GM12864 (cell line): ENCODE measurements at regions not wholly inside any gene's neighbourhood (a gene's known extent, or its start where the extent isn't known, plus 50 kb on each side); places are given as distances from the start of the nearest gene placed in this dataset.

Experiments
- DNase-seq: peaks from one replicate; pipeline ENCODE4 v3.0.0-alpha.2; 2011; ENCODE audit warnings: low read depth
- H3K4me3 ChIP-seq: 2 replicates; pipeline ENCODE4 v1.5.1; 2011; ENCODE audit warnings: mild to moderate bottlenecking, low read depth, low read length, control low read depth
- CTCF ChIP-seq: IDR thresholded peaks from 2 replicates; pipeline ENCODE4 v1.5.1; 2011; ENCODE audit warnings: low read depth, mild to moderate bottlenecking, moderate library complexity, low read length, control low read depth, inconsistent platforms; ENCODE audit errors: missing control alignments

DNA sequence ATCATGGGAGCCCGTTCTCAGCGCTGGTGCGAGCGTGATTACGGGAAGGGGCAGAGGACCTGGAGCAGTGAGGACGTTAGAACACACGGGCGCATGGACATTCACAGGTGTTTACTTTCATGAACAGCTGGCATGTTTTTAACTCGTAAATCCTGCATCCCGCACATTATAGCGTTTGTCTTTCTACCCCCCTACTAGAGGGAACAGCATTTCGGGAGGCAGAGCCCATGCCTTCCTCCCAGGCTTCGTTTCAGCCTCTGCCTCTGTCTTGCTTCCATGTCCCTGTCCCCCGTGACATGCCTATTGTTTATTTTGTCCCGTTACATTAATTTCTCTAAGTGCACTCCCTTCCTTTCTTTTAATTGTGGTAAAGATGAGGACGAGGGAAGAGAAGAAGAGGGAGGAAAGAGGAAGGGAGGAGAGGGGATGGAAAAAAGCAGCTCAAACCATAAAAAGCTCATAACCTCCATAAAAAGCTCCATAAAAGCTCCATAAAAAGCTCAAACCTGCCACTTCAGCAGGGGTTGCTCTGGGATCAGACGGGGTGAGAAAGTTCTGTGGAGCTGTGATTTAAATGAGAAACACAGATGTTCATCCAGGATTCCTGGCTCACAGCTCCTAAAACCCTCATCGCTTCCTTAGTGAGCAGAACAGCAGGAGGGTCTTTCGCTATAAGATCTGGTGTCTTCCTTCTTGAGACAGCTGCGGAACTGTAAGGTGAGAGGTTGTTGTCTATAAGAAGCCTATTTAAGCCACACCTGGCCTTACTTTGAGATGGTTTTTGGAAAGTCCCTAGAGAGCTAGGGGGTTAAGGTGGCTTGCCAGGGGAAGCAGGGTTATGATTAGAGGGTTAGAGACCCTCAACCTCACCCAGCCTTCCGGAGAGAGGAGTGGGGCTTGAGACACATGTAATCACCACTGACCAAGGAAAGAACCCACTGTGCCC, 66.6 kb upstream of the SNTG2 start:
- no peak for DNase-seq
- no peak overlapping the region for H3K4me3 ChIP-seq
- TF ChIP-seq CTCF = no peak

- no peak for TF ChIP-seq CTCF
- no peak for DNase-seq
- no peak overlapping the region for H3K4me3 ChIP-seq
Measured at GRCh38 chr2:883260-883802, 67.3 kb upstream of the SNTG2 start.

GRCh38 chr2:881204-881918, 69.3 kb upstream of the SNTG2 start:
- TF ChIP-seq CTCF = no peak
- H3K4me3 ChIP-seq = no peak overlapping the region
- DNase-seq = peak; percentile 10

GRCh38 chr2:880201-880970, 70.3 kb upstream of the SNTG2 start:
- TF ChIP-seq CTCF = no peak
- DNase-seq = no peak
- H3K4me3 ChIP-seq = no peak overlapping the region

DNA sequence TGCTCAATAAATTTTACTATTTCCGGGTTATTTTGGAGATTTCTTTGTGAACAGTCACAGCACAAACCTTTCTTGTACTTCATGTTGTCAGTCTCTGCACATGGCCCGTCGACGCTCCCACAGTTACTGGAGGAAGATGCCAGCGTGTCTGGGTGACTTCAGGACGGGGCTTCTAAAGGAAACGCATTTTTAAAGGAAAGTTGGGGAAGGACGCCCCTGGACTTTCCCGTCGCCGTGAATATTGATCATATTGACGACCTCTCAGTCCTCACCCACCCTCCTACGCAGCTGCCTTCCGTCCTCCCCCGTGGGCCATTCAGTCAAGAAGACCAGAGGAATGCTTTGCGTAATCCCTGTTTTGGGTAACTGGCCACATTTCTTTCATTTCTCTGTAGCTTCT, 71.1 kb upstream of the SNTG2 start:
- no peak for TF ChIP-seq CTCF
- H3K4me3 ChIP-seq = no peak overlapping the region
- no peak for DNase-seq

DNA sequence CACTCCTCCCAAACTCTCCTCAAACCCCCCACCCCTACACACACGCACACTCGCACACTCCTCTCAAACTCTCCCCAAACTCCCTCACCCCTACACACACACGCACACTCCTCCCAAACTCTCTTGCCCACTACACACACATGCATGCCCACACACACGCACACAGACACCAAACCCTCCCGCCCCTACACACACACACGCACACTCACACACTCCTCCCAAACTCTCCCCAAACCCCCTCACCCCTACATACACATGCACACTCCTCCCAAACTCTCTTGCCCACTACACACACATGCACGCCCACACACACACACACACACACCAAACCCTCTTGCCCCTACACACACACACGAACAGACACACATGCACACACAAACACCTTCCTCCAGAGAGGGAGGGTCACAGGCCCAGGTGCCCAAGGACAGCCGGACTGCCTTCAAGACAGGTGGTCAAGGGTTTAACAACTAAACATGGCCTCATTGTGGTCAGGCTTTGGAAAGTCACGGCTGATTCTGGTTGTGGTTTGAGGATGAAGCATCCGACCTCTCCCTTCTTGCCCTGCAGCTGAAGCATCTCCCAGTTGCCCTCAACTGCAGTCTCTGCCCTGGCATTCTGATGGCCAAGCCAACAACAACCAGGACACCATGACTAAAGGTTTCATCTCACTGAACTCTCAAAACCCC, 72.3 kb upstream of the SNTG2 start:
- no peak for TF ChIP-seq CTCF
- DNase-seq = no peak
- no peak overlapping the region for H3K4me3 ChIP-seq
